Transverse colon (tissue), 4 donors: ENCODE measurements at regions not wholly inside any gene's neighbourhood (a gene's known extent, or its start where the extent isn't known, plus 50 kb on each side); places are given as distances from the start of the nearest gene placed in this dataset.

Experiments used
- DNase-seq: peaks from one replicate; pipeline ENCODE4 v3.0.0-alpha.2; 2019
- H3K27ac ChIP-seq, 4 donors: fragments of 200-600 bp; sonication (generic); 2 replicates each; pipeline ENCODE4 v1.5.1; 2016 to 2018; ENCODE audit warnings: inconsistent platforms in 4 of 4
- H3K27me3 ChIP-seq: fragments of 200-600 bp; sonication (generic); 2 replicates; pipeline ENCODE4 v1.5.1; 2017; ENCODE audit warnings: inconsistent platforms
- H3K36me3 ChIP-seq, 4 donors: fragments of 200-600 bp; sonication (generic); 2 replicates each; pipeline ENCODE4 v1.5.1; 2017 to 2019; ENCODE audit warnings: inconsistent platforms in 4 of 4
- H3K4me1 ChIP-seq, 4 donors: fragments of 200-600 bp; sonication (generic); 2 replicates each; pipeline ENCODE4 v1.5.1; 2017 to 2020; ENCODE audit warnings: inconsistent platforms in 4 of 4
- H3K4me3 ChIP-seq, 4 donors: fragments of 200-600 bp; sonication (generic); 1 replicate in 1 of 4; 2 replicates in 3 of 4; pipeline versions ENCODE4 v1.5.1 to v1.6.1; 2017 to 2019; ENCODE audit warnings: inconsistent platforms in 4 of 4
- H3K9me3 ChIP-seq, 2 donors: fragments of 200-600 bp; sonication (generic); 2 replicates each; pipeline ENCODE4 v1.5.1; 2017 to 2019; ENCODE audit warnings: inconsistent platforms in 2 of 2
- EP300 ChIP-seq: sonication (generic); formaldehyde crosslinking; IDR thresholded peaks from one replicate; pipeline ENCODE4 v1.6.1; 2017; ENCODE audit warnings: antibody characterized with exemption, low read depth
- POLR2A ChIP-seq: fragments of 450-650 bp; IDR thresholded peaks from one replicate; pipeline ENCODE4 v1.6.1; 2016; ENCODE audit warnings: antibody characterized with exemption, mild to moderate bottlenecking, moderate library complexity
- POLR2AphosphoS5 ChIP-seq, 3 donors: sonication (generic); formaldehyde crosslinking; IDR thresholded peaks; one replicate each; pipeline ENCODE4 v1.6.1; 2016; ENCODE audit warnings: antibody characterized with exemption in 3 of 3
- WGBS, 2 donors: methylation state at CpG; one replicate each; pipeline ENCODE4 v1.1.5; 2018; ENCODE audit warnings: low coverage in 1 of 2; 5-methylcytosine and 5-hydroxymethylcytosine counted together
- in situ Hi-C, 4 donors: fragments of 200-750 bp; cut with MboI; loops; one replicate each; pipeline versions ENCODE4 v1.15.0 to v1.15.1; 2017; ENCODE audit warnings: low sequenced_read_pairs in 3 of 4, low pct_ligation_motif_present in 1 of 4, low pct_unique_long_range_greater_than_20kb in 1 of 4
- intact Hi-C: fragments of 100-400 bp; cut with DNase I; formaldehyde crosslinking; loops from one replicate; pipeline ENCODE4 v1.15.1; 2023; ENCODE audit warnings: low total_unique reads
- TF ChIP-seq, protein P1 (sequence below), 5 experiments: fragments of 200-600 bp in 3 of 5; fragments of 450-650 bp in 2 of 5; sonication (generic) in 3 of 5; IDR thresholded peaks; 1 replicate in 2 of 5; 2 replicates in 3 of 5; pipeline ENCODE4 v1.5.1; 2016 to 2017; ENCODE audit warnings: antibody characterized with exemption in 5 of 5, inconsistent platforms in 3 of 5, mild to moderate bottlenecking in 2 of 5, moderate library complexity in 1 of 5

DNA sequence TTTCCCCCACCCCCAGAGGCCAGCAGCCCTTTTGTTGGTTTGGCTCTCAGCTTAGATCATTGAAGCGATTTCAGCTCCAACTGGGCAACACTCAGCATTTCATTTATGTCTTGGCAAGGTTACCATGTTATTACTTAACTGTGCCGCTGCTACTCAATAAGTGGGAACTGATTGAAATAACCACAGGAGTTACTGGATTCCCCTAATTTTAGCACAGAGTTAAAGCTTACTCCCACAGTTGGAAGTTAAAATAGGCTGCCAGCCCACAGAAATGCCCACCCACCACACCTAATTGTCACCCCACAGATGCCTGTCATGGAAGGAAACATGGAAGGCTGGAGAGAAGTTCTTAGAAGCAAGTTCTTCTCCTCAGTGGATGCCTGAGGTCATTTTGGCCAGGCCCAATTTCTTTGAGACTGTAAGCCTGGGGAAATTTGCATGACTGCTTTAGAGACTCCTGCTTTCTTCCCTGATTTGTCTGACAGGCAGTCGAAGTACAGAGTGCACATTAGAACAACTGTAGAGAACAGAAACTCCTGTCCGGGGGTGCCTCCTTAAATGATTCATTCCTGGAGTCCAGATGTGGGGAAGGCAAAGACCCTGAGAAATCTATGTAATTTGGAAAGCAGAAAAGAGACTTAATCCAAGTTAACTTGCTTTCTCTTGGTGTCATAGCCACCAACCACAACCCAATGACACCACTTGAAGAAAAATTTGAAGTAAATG lies 370.0 kb downstream of the ZSWIM6 start:
- no peak overlapping the region for H3K4me3 ChIP-seq
- WGBS, 2 donors: 60 to 78% methylated on average over 2 to 4 of the region's 4 CpGs
- H3K27ac ChIP-seq: no peak overlapping the region
- no peaks in the 10 kb centered on the region for H3K4me1 ChIP-seq
- TF ChIP-seq POLR2AphosphoS5 (IDR thresholded peaks at IDR 0.05): no peak
- no peak for TF ChIP-seq EP300
- no peak for TF ChIP-seq POLR2A
- TF ChIP-seq, protein P1, sequence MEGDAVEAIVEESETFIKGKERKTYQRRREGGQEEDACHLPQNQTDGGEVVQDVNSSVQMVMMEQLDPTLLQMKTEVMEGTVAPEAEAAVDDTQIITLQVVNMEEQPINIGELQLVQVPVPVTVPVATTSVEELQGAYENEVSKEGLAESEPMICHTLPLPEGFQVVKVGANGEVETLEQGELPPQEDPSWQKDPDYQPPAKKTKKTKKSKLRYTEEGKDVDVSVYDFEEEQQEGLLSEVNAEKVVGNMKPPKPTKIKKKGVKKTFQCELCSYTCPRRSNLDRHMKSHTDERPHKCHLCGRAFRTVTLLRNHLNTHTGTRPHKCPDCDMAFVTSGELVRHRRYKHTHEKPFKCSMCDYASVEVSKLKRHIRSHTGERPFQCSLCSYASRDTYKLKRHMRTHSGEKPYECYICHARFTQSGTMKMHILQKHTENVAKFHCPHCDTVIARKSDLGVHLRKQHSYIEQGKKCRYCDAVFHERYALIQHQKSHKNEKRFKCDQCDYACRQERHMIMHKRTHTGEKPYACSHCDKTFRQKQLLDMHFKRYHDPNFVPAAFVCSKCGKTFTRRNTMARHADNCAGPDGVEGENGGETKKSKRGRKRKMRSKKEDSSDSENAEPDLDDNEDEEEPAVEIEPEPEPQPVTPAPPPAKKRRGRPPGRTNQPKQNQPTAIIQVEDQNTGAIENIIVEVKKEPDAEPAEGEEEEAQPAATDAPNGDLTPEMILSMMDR (IDR thresholded peaks at IDR 0.05): no peak
- H3K27me3 ChIP-seq: no peaks in the 10 kb centered on the region
- intact Hi-C loops (no loop called here), in situ Hi-C loops (no loop called here)
- DNase-seq: no peak
- H3K9me3 ChIP-seq: no peaks in the 10 kb centered on the region
- no peaks in the 10 kb centered on the region for H3K36me3 ChIP-seq

DNA sequence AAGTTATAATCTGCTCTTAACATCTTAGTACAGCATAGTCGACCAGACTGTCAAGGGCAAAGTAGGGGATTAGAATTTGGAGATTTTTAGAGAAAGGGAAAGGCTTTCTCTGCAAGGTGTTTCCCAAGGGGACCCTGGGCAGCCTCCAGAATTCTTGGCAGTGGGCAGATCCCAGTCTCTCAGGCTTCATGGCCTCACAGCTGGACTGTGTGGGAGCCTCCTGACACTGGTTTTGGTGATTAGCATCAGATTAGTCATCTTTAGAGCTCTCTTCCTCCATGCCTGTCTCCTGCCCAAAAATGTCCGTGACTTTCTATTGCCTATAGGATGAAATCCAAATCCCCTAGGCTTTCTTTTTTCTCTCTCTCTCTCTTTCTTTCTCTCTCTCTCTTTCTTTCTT lies 370.7 kb downstream of the ZSWIM6 start:
- Histone ChIP-seq H3K27me3 (no peaks in the 10 kb centered on the region), H3K9me3 (no peaks in the 10 kb centered on the region), H3K36me3 (no peaks in the 10 kb centered on the region), H3K4me3 (no peak overlapping the region), H3K27ac (no peak overlapping the region), H3K4me1 (no peaks in the 10 kb centered on the region)
- WGBS, 2 donors: 77 to 100% methylated on average over 1 to 2 of the region's 2 CpGs
- in situ Hi-C loops (no loop called here), intact Hi-C loops (no loop called here)
- no peak for DNase-seq
- TF ChIP-seq, protein P1 (IDR thresholded peaks at IDR 0.05): no peak
- no peak for TF ChIP-seq POLR2A
- no peak for TF ChIP-seq EP300
- TF ChIP-seq POLR2AphosphoS5 (IDR thresholded peaks at IDR 0.05): no peak

DNA sequence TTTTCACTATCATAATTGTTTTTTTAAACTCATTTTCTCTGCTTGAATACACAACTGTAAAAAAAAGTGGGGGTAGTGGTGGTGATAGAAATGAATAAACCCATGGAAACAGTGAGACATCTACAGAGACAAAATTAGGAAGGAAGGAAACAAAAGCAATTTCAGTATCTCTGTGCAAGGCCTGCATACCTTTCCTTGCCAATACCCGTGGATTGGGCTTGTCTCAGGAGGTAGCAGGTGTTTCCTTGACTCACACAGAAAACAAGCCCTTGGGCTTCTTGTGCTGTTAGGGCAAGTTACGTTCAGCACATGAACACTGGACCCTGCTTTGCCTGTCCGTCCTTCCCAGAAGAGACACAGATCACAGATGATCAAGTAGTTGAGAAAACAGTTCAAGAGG lies 372.2 kb downstream of the ZSWIM6 start:
- TF ChIP-seq, protein P1 (IDR thresholded peaks at IDR 0.05): no peak
- TF ChIP-seq POLR2A (no peak), EP300 (no peak), POLR2AphosphoS5 (IDR thresholded peaks at IDR 0.05) (no peak)
- intact Hi-C loops: no loop called here
- no peaks in the 10 kb centered on the region for H3K27me3 ChIP-seq
- no peaks in the 10 kb centered on the region for H3K4me1 ChIP-seq
- H3K36me3 ChIP-seq: no peaks in the 10 kb centered on the region
- no peak overlapping the region for H3K27ac ChIP-seq
- H3K9me3 ChIP-seq: no peaks in the 10 kb centered on the region
- no peak for DNase-seq
- 65 to 87% methylated on average over 2 to 3 of the region's 3 CpGs for WGBS, 2 donors
- no peak overlapping the region for H3K4me3 ChIP-seq
- in situ Hi-C loops: no loop called here

DNA sequence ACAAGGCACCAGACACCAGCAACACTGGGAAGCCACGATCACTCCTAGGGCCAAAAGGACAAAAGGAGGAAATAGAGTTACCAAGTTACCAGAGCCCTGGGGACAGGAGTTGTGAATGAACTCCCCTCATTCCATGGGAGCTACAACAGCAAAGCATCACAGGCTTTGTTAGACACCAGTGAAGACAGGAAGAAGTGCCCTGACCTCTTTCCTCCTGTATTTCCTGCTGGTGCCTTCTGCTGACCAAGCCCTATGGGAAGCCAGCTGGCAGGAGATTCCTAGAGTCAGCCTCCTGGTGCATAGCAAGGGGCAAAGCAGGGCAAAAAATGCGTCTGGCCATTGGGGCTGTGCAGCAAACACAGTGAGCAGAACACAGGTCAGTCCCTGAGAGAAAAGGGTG lies 374.7 kb downstream of the ZSWIM6 start:
- no peaks in the 10 kb centered on the region for H3K36me3 ChIP-seq
- no peaks in the 10 kb centered on the region for H3K4me1 ChIP-seq
- no peaks in the 10 kb centered on the region for H3K9me3 ChIP-seq
- 63 to 82% methylated on average over 1 to 2 of the region's 2 CpGs for WGBS, 2 donors
- H3K4me3 ChIP-seq: no peak overlapping the region
- H3K27ac ChIP-seq: no peak overlapping the region
- in situ Hi-C loops (no loop called here), intact Hi-C loops (no loop called here)
- TF ChIP-seq EP300 (no peak), POLR2AphosphoS5 (IDR thresholded peaks at IDR 0.05) (no peak), POLR2A (no peak)
- TF ChIP-seq, protein P1 (IDR thresholded peaks at IDR 0.05): no peak
- H3K27me3 ChIP-seq: no peaks in the 10 kb centered on the region
- no peak for DNase-seq
